ENCODE measurements at regions not wholly inside any gene's neighbourhood (a gene's known extent, or its start where the extent isn't known, plus 50 kb on each side); places are given as distances from the start of the nearest gene placed in this dataset.

GRCh38 chr1:55400508-55400907 lies 185.3 kb upstream of the USP24 start:
- no peak overlapping the region for H3K27ac ChIP-seq

GRCh38 chr1:55399346-55399745 lies 184.2 kb upstream of the USP24 start:
- in situ Hi-C loops (cut with HindIII; ENCODE audit: low pct_ligation_motif_present, low sequenced_read_pairs): no loop called here
- H3K27ac ChIP-seq: no peak overlapping the region
- no peaks in the 10 kb centered on the region for H3K27me3 ChIP-seq (replicated peaks)
- H3K36me3 ChIP-seq (replicated peaks): no peaks in the 10 kb centered on the region
- no peak overlapping the region for H3K4me3 ChIP-seq (ENCODE audit: low read depth, low read length)
- TF ChIP-seq CTCF (IDR thresholded peaks at IDR 0.05; ENCODE audit: low read depth, low read length, missing control alignments): no peak
- DNase-seq: no peak

More at GRCh38 chr1:55400508-55400907, 185.3 kb upstream of the USP24 start:
- no peaks in the 10 kb centered on the region for H3K27me3 ChIP-seq (replicated peaks)
- in situ Hi-C loops (cut with HindIII; ENCODE audit: low pct_ligation_motif_present, low sequenced_read_pairs): no loop called here
- no peaks in the 10 kb centered on the region for H3K36me3 ChIP-seq (replicated peaks)
- TF ChIP-seq CTCF (IDR thresholded peaks at IDR 0.05; ENCODE audit: low read depth, low read length, missing control alignments): no peak
- DNase-seq: no peak
- H3K4me3 ChIP-seq (ENCODE audit: low read depth, low read length): no peak overlapping the region

GRCh38 chr1:55396381-55396891 lies 181.3 kb upstream of the USP24 start:
- no peaks in the 10 kb centered on the region for H3K36me3 ChIP-seq (replicated peaks)
- no peaks in the 10 kb centered on the region for H3K27me3 ChIP-seq (replicated peaks)
- no peak for DNase-seq
- H3K27ac ChIP-seq: no peak overlapping the region
- no peak for TF ChIP-seq CTCF (IDR thresholded peaks at IDR 0.05; ENCODE audit: low read depth, low read length, missing control alignments)
- in situ Hi-C loops (cut with HindIII; ENCODE audit: low pct_ligation_motif_present, low sequenced_read_pairs): no loop called here
- no peak overlapping the region for H3K4me3 ChIP-seq (ENCODE audit: low read depth, low read length)

- no peaks in the 10 kb centered on the region for H3K36me3 ChIP-seq (replicated peaks)
- H3K27me3 ChIP-seq (replicated peaks): no peaks in the 10 kb centered on the region
- in situ Hi-C loops (cut with HindIII; ENCODE audit: low pct_ligation_motif_present, low sequenced_read_pairs): no loop called here
- no peak for TF ChIP-seq CTCF (IDR thresholded peaks at IDR 0.05; ENCODE audit: low read depth, low read length, missing control alignments)
- no peak for DNase-seq
- H3K27ac ChIP-seq: no peak overlapping the region
- no peak overlapping the region for H3K4me3 ChIP-seq (ENCODE audit: low read depth, low read length)
Measured at GRCh38 chr1:55388960-55389359, 173.8 kb upstream of the USP24 start.

GRCh38 chr1:55387145-55387544 lies 172.0 kb upstream of the USP24 start:
- no peak for TF ChIP-seq CTCF (IDR thresholded peaks at IDR 0.05; ENCODE audit: low read depth, low read length, missing control alignments)
- H3K4me3 ChIP-seq (ENCODE audit: low read depth, low read length): no peak overlapping the region
- H3K27ac ChIP-seq: no peak overlapping the region
- in situ Hi-C loops (cut with HindIII; ENCODE audit: low pct_ligation_motif_present, low sequenced_read_pairs): no loop called here
- no peak for DNase-seq
- no peaks in the 10 kb centered on the region for H3K36me3 ChIP-seq (replicated peaks)
- no peaks in the 10 kb centered on the region for H3K27me3 ChIP-seq (replicated peaks)

GRCh38 chr1:55386456-55386855 lies 171.3 kb upstream of the USP24 start:
- Histone ChIP-seq H3K27ac (no peak overlapping the region), H3K36me3 (replicated peaks) (no peaks in the 10 kb centered on the region), H3K27me3 (replicated peaks) (no peaks in the 10 kb centered on the region), H3K4me3 (ENCODE audit: low read depth, low read length) (no peak overlapping the region)
- no peak for TF ChIP-seq CTCF (IDR thresholded peaks at IDR 0.05; ENCODE audit: low read depth, low read length, missing control alignments)
- DNase-seq: no peak
- in situ Hi-C loops (cut with HindIII; ENCODE audit: low pct_ligation_motif_present, low sequenced_read_pairs): no loop called here
